ENCODE measurements at regions not wholly inside any gene's neighbourhood (a gene's known extent, or its start where the extent isn't known, plus 50 kb on each side); places are given as distances from the start of the nearest gene placed in this dataset.

DNA sequence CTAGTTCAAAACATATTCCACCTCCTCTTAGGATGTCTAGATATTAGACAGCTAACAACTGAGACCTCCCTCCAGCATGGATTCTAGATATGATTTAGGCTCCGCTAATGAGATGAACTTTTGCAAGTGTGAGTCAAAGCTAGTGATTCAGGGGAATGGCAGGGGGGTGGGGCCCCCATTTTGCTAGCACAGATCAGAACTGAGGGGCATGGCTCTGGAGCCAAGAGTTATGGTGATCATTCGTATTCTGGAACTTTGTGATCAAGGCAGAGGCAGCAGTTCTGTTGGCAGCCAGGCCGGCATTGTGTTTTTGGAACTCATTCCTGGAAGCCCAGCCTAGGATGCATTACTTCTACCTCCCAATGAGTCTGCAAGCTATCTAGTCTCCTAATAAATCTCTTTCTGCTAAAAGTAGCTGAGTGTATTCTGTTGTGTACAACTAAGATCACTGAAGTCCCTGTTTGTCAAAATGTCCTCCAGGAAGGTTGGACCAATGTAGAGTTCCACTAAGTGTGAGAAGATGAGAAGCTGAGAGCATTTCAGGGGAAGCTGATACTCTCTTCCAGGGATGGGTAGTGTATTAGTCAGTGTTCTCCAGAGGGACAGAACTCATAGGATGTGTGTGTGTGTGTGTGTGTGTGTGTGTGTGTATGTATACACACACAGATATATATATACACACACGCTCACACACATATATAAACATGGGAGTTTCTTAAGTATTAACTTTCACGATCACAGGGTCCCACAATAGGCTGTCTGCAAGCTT lies 312.7 kb downstream of the TLE3 start:
- CTCF ChIA-PET, result no interaction called here
- intact Hi-C loops (cut with micrococcal nuclease; ENCODE audit: unreplicated experiment), result no loop called here
- no peak for TF ChIP-seq POLR2AphosphoS5 (IDR thresholded peaks at IDR 0.05; ENCODE audit: low read depth, low read length)
- no peak for TF ChIP-seq REST (IDR thresholded peaks at IDR 0.05; ENCODE audit: insufficient read depth in 1 of 2, low read depth in 2 of 2, low read length in 1 of 2)
- TF ChIP-seq, protein P1, sequence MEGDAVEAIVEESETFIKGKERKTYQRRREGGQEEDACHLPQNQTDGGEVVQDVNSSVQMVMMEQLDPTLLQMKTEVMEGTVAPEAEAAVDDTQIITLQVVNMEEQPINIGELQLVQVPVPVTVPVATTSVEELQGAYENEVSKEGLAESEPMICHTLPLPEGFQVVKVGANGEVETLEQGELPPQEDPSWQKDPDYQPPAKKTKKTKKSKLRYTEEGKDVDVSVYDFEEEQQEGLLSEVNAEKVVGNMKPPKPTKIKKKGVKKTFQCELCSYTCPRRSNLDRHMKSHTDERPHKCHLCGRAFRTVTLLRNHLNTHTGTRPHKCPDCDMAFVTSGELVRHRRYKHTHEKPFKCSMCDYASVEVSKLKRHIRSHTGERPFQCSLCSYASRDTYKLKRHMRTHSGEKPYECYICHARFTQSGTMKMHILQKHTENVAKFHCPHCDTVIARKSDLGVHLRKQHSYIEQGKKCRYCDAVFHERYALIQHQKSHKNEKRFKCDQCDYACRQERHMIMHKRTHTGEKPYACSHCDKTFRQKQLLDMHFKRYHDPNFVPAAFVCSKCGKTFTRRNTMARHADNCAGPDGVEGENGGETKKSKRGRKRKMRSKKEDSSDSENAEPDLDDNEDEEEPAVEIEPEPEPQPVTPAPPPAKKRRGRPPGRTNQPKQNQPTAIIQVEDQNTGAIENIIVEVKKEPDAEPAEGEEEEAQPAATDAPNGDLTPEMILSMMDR (IDR thresholded peaks at IDR 0.05), result no peak
- TF ChIP-seq SIN3A (IDR thresholded peaks at IDR 0.05; ENCODE audit: borderline replicate concordance, insufficient read depth, low read depth, low read length), result no peak
- TF ChIP-seq TCF7L2 (IDR thresholded peaks at IDR 0.05; ENCODE audit: low read depth, low read length), result no peak
- Histone ChIP-seq H3K4me3 (ENCODE audit: low read depth in 2 of 2, low read length in 2 of 2) (no peak overlapping the region), H3K4me1 (ENCODE audit: control insufficient read depth, insufficient read depth, low read length) (no peaks in the 10 kb centered on the region), H3K9me3 (ENCODE audit: control insufficient read depth, insufficient read depth, low read depth, low read length) (no peaks in the 10 kb centered on the region), H3K27me3 (ENCODE audit: control insufficient read depth, insufficient read depth, low read length) (no peaks in the 10 kb centered on the region; the same call in none of the 2 replicates), H3K27ac (ENCODE audit: low read length) (no peak overlapping the region), H3K36me3 (ENCODE audit: control insufficient read depth, insufficient read depth, low read length) (no peaks in the 10 kb centered on the region)
- BruUV-seq (replicated peaks), result no TSS peak
- DNase-seq (ENCODE audit: low read depth, low spot score), result no peak
- ATAC-seq, result no peak
- in situ Hi-C loops (cut with HindIII; ENCODE audit: low pct_unique_long_range_greater_than_20kb, low sequenced_read_pairs), result no loop called here
- POLR2A ChIA-PET, result no interaction called here

DNA sequence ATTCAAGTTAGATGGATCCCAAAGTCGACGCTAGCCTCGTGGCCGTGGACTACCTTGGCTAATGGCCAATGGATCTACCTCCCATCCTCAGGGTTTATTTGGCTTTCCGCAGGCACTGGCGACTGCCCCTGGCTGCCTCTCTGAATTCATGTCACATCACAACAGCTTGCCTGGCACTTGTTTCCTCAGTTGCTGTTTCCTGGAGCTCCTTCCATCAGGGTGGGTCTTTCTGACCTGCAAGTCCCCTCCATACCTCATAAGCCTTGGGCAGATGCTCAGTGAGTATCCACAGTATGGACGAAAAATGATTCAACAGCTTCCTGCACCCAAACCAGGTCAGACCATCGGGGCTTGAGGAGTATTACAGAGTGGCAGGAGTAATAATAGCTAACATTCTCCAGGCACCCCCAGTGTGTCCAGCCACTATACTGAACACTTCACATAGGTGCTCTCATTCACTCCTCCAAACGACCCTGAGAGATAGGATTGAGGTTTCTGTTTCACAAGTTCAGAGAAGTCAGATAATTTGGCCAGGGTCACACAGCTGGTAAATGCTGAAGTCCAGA lies 311.5 kb downstream of the TLE3 start:
- BruUV-seq (replicated peaks), result no TSS peak
- DNase-seq (ENCODE audit: low read depth, low spot score) (no peak), ATAC-seq (no peak)
- H3K27me3 ChIP-seq (ENCODE audit: control insufficient read depth, insufficient read depth, low read length), result no peaks in the 10 kb centered on the region; the same call in none of the 2 replicates
- CTCF ChIA-PET, result no interaction called here
- TF ChIP-seq TCF7L2 (IDR thresholded peaks at IDR 0.05; ENCODE audit: low read depth, low read length) (no peak), POLR2AphosphoS5 (IDR thresholded peaks at IDR 0.05; ENCODE audit: low read depth, low read length) (no peak), REST (IDR thresholded peaks at IDR 0.05; ENCODE audit: insufficient read depth in 1 of 2, low read depth in 2 of 2, low read length in 1 of 2) (no peak), SIN3A (IDR thresholded peaks at IDR 0.05; ENCODE audit: borderline replicate concordance, insufficient read depth, low read depth, low read length) (no peak)
- TF ChIP-seq, protein P1 (IDR thresholded peaks at IDR 0.05), result no peak
- H3K4me3 ChIP-seq (ENCODE audit: low read depth in 2 of 2, low read length in 2 of 2), result no peak overlapping the region
- intact Hi-C loops (cut with micrococcal nuclease; ENCODE audit: unreplicated experiment) (no loop called here), in situ Hi-C loops (cut with HindIII; ENCODE audit: low pct_unique_long_range_greater_than_20kb, low sequenced_read_pairs) (no loop called here)
- no peaks in the 10 kb centered on the region for H3K9me3 ChIP-seq (ENCODE audit: control insufficient read depth, insufficient read depth, low read depth, low read length)
- POLR2A ChIA-PET, result no interaction called here
- H3K36me3 ChIP-seq (ENCODE audit: control insufficient read depth, insufficient read depth, low read length), result no peaks in the 10 kb centered on the region
- no peak overlapping the region for H3K27ac ChIP-seq (ENCODE audit: low read length)
- no peaks in the 10 kb centered on the region for H3K4me1 ChIP-seq (ENCODE audit: control insufficient read depth, insufficient read depth, low read length)
